Lower leg skin (tissue), 4 donors: ENCODE measurements at regions not wholly inside any gene's neighbourhood (a gene's known extent, or its start where the extent isn't known, plus 50 kb on each side); places are given as distances from the start of the nearest gene placed in this dataset.

Experiments used
- DNase-seq, 2 donors: peaks; one replicate each; pipeline ENCODE4 v3.0.0-alpha.2; 2019; ENCODE audit warnings: low spot score in 2 of 2
- H3K4me3 ChIP-seq: fragments of 200-600 bp; sonication (generic); 2 replicates; pipeline ENCODE4 v1.5.1; 2017; ENCODE audit warnings: mild to moderate bottlenecking, low read depth; ENCODE audit not compliant: poor library complexity, severe bottlenecking
- POLR2A ChIP-seq, 2 donors: fragments of 450-650 bp; IDR thresholded peaks; one replicate each; pipeline ENCODE4 v1.6.1; 2016 to 2017; ENCODE audit warnings: antibody characterized with exemption in 2 of 2, mild to moderate bottlenecking in 1 of 2, moderate library complexity in 1 of 2
- WGBS, 2 donors: methylation state at CpG; one replicate each; pipeline ENCODE4 v1.1.5; 2018; 5-methylcytosine and 5-hydroxymethylcytosine counted together
- intact Hi-C: fragments of 100-400 bp; cut with DNase I; formaldehyde crosslinking; loops from one replicate; pipeline ENCODE4 v1.15.0; 2023; ENCODE audit warnings: low total_unique reads
- TF ChIP-seq, protein P1 (sequence below), 3 donors: fragments of 450-650 bp; IDR thresholded peaks; one replicate each; pipeline ENCODE4 v1.5.1; 2016; ENCODE audit warnings: antibody characterized with exemption in 3 of 3, mild to moderate bottlenecking in 3 of 3, moderate library complexity in 2 of 3

DNA sequence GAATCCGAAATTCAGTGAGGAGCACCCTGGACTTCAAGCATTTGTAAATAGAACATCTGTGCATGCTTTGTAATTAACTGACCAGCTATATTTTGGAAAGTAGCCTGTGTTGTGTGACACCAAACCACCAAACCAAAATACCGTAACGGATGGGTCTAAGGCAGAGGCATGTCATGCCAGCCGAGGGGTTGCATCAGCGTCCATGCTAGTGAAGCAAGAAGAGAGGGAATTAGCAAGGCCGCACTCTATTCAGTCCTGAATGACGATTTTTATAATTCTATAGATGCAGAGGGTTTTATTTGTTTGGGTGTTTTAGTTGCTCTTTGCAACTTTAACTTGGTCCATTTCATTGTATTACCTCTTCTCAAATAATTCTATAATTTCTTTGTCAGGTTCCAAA lies 116.8 kb upstream of the SMYD2 start:
- WGBS, 2 donors: 90 to 92% methylated on average over 7 of the region's 7 CpGs
- intact Hi-C loops: no loop called here
- no peak overlapping the region for H3K4me3 ChIP-seq
- TF ChIP-seq, protein P1, sequence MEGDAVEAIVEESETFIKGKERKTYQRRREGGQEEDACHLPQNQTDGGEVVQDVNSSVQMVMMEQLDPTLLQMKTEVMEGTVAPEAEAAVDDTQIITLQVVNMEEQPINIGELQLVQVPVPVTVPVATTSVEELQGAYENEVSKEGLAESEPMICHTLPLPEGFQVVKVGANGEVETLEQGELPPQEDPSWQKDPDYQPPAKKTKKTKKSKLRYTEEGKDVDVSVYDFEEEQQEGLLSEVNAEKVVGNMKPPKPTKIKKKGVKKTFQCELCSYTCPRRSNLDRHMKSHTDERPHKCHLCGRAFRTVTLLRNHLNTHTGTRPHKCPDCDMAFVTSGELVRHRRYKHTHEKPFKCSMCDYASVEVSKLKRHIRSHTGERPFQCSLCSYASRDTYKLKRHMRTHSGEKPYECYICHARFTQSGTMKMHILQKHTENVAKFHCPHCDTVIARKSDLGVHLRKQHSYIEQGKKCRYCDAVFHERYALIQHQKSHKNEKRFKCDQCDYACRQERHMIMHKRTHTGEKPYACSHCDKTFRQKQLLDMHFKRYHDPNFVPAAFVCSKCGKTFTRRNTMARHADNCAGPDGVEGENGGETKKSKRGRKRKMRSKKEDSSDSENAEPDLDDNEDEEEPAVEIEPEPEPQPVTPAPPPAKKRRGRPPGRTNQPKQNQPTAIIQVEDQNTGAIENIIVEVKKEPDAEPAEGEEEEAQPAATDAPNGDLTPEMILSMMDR (IDR thresholded peaks at IDR 0.05): no peak
- no peak for TF ChIP-seq POLR2A (IDR thresholded peaks at IDR 0.05)
- no peak for DNase-seq

DNA sequence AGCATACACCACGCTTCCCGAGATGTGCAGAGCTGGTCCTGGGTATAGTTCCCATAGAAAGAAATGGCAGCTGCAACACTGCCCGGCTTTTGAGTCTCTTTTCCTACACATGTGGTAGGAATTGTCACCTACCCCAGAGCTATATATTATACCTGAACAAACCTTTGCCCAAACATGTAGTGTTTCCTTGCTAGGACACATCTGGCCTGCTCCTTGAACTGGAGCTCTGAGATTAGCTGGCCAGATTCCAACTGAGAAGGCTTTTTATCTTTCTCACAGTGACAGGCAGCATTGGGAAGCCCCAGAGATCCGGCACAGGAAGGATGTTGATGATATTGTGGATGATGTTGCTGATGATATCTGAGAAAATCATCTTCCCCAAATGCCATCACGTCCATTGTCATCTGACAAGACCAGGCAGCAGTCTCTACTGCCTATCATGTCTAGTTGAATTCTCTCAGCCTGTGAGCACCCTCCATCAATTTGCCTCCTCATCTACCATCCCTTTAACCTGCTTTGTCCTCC lies 115.0 kb upstream of the SMYD2 start:
- WGBS, 2 donors: 22 to 24% methylated on average over 5 of the region's 5 CpGs
- no peak for DNase-seq
- intact Hi-C loops: no loop called here
- TF ChIP-seq, protein P1 (IDR thresholded peaks at IDR 0.05): no peak
- no peak overlapping the region for H3K4me3 ChIP-seq

DNA sequence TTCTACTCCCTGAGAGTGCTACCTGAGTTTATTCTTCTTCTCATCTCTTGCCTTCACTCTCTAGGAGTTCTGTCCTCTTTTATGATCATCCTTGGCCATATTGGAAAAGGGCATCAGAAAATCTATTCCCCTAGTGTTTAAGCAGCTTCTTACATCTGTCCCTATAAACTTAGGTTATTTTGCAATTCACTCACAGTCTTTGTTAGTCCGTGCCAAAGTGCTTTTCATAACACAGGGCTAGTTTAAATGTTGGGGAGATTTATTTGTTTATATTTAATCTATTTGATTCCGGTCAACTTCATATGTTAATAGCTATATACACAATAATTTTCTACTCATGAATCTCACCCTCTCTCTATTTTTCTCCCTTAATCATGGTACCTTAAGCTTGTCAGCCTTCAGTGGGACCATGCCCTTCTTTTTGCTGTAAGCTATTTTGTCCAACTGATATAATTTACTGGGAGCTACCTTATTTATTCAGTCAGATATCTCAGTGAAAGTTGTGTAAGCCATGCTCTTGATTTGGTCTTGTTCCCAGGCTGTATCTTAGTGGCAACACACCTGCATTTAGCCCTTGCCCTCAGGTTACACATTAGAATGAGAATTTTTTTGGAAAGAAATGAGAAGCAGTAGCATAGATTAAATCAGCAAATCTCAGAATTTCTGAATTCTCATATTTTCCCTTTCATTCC lies 106.3 kb upstream of the SMYD2 start:
- DNase-seq: no peak
- intact Hi-C loops: no loop called here
- no peak for TF ChIP-seq POLR2A (IDR thresholded peaks at IDR 0.05)
- TF ChIP-seq, protein P1 (IDR thresholded peaks at IDR 0.05): no peak
- no peak overlapping the region for H3K4me3 ChIP-seq
- 20 to 41% methylated on average over 2 of the region's 2 CpGs for WGBS, 2 donors

DNA sequence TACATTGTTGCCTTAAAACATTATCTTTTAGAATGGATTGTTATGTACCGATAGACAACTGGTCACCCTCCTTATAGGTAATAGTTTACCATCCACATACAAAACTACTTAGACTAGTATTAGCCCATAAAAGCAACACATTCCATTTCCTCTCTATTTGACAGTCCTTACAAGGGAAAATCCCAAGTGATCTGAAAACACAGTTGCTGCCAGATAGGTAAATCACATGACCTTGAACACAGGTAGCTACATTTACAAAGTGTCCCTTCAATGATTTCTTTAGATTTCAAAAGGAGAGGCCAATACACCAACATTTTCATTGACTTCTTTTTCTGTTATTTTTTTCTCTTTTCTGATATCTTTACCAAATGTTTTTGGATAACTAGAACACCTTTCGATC lies 102.9 kb upstream of the SMYD2 start:
- DNase-seq: no peak
- 92 to 93% methylated on average over 2 of the region's 2 CpGs for WGBS, 2 donors
- no peak overlapping the region for H3K4me3 ChIP-seq
- no peak for TF ChIP-seq POLR2A (IDR thresholded peaks at IDR 0.05)
- TF ChIP-seq, protein P1 (IDR thresholded peaks at IDR 0.05): no peak
- intact Hi-C loops: no loop called here

DNA sequence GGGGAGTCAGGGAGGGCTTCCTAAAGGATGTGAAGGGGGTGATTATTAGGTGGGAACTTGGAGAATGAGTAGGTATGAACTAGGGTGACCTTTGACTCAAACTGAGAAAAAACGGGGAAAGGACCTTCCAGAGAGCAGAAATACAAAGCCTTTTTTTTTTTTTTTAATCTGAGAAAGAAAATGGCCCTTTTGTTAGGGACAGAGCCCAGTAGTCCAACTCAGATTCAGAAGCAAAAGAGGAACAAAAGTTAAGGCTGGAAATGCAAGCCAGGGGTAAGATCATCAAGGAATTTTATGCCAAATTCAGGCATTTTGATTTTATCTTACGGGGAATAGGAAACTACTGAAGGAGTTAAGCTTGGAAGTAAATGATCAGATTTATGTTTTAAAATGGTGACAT lies 96.0 kb upstream of the SMYD2 start:
- H3K4me3 ChIP-seq: no peak overlapping the region
- intact Hi-C loops: no loop called here
- WGBS, 2 donors: 66 to 73% methylated on average over 2 of the region's 2 CpGs
- DNase-seq: no peak
- TF ChIP-seq POLR2A (IDR thresholded peaks at IDR 0.05): no peak
- TF ChIP-seq, protein P1 (IDR thresholded peaks at IDR 0.05): no peak
